ENCODE measurements at regions not wholly inside any gene's neighbourhood (a gene's known extent, or its start where the extent isn't known, plus 50 kb on each side); places are given as distances from the start of the nearest gene placed in this dataset.
A peak's percentile ranks its signal among the peaks of the same experiment; 100 is the strongest.

- no peak for TF ChIP-seq E2F4 (CRISPR knock-in tag; IDR thresholded peaks at IDR 0.05; ENCODE audit: low read depth)
- no peak for TF ChIP-seq ZNF766 (CRISPR knock-in tag; conservative IDR thresholded peaks at IDR 0.05)
- TF ChIP-seq, protein P1, sequence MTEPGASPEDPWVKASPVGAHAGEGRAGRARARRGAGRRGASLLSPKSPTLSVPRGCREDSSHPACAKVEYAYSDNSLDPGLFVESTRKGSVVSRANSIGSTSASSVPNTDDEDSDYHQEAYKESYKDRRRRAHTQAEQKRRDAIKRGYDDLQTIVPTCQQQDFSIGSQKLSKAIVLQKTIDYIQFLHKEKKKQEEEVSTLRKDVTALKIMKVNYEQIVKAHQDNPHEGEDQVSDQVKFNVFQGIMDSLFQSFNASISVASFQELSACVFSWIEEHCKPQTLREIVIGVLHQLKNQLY (CRISPR knock-in tag; conservative IDR thresholded peaks at IDR 0.05): no peak
- TF ChIP-seq AFF1 (IDR thresholded peaks at IDR 0.05; ENCODE audit: low read depth in 1 of 2, partially characterized antibody in 2 of 2): no peak
- TF ChIP-seq ATF3 (IDR thresholded peaks at IDR 0.05): peak; percentile 84
- no peak for TF ChIP-seq ATF3 (CRISPR knock-in tag; conservative IDR thresholded peaks at IDR 0.05)
- no peak for TF ChIP-seq YBX1 (IDR thresholded peaks at IDR 0.05)
- peak; percentile 18; the same call in 1 of the 2 replicates for TF ChIP-seq CREB1 (IDR thresholded peaks at IDR 0.05)
- TF ChIP-seq CREB1 (CRISPR knock-in tag; IDR thresholded peaks at IDR 0.05): no peak
- no peak for TF ChIP-seq PTTG1 (tag; IDR thresholded peaks at IDR 0.05; ENCODE audit: low read depth)
These were observed 448.8 kb upstream of the CITED2 start (continued) for GRCh38 chr6:139823099-139823807.

All from K562 (cell line).